ENCODE measurements at regions not wholly inside any gene's neighbourhood (a gene's known extent, or its start where the extent isn't known, plus 50 kb on each side); places are given as distances from the start of the nearest gene placed in this dataset.
"Not testable (repeated sequence)": the region's sequence is repeated elsewhere in the genome, so short reads cannot be mapped to it uniquely, and the experiment has no call there.

DNA sequence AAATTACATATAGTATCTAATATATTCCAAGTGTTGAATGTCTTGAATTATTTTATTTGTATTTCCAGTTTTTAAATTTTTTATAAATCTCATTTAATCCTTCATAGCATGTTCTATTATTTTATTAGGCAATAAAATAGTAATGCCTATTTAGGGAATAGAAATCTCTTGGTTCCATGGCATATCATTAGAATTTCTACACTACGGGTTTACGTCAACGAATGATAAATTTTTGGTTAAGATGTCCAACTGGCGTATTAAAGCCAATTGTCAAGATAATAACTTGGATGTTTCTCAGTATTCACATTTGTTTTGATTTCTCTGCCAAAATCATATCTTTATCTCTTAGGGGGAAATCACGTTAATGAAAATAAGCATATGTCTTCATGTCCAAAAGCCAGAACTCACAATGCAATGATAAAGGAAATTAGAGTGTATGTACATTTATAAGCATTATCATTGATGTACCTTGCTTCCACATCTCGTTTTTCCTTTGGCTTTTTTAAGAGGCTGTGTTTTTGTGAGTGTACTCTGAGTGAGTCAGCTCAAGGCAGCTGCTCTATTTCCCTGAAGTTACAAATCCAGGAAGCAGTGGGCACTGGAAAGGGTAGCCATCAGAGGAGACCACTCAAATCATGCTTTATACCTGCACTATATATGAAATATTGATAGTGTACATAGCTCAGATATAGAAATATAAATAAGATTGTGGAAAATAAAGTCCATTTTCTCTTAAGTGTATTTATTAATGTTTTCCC lies 115.8 kb upstream of the PDE1A start:
- no peaks in the 10 kb centered on the region for H3K4me1 ChIP-seq (ENCODE audit: low read depth)
- no peak overlapping the region for H3K4me3 ChIP-seq
- peak in 1 of 2 donors; percentile 88 for DNase-seq (ENCODE audit: low read depth in 1 of 2, low spot score in 1 of 2)
- H3K36me3 ChIP-seq: no peaks in the 10 kb centered on the region
- no peak overlapping the region for H3K27ac ChIP-seq
- TF ChIP-seq, protein P1, sequence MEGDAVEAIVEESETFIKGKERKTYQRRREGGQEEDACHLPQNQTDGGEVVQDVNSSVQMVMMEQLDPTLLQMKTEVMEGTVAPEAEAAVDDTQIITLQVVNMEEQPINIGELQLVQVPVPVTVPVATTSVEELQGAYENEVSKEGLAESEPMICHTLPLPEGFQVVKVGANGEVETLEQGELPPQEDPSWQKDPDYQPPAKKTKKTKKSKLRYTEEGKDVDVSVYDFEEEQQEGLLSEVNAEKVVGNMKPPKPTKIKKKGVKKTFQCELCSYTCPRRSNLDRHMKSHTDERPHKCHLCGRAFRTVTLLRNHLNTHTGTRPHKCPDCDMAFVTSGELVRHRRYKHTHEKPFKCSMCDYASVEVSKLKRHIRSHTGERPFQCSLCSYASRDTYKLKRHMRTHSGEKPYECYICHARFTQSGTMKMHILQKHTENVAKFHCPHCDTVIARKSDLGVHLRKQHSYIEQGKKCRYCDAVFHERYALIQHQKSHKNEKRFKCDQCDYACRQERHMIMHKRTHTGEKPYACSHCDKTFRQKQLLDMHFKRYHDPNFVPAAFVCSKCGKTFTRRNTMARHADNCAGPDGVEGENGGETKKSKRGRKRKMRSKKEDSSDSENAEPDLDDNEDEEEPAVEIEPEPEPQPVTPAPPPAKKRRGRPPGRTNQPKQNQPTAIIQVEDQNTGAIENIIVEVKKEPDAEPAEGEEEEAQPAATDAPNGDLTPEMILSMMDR (IDR thresholded peaks at IDR 0.05; ENCODE audit: low read depth, low read length): no peak
- no peaks in the 10 kb centered on the region for H3K9me3 ChIP-seq (ENCODE audit: low read depth)
- no peaks in the 10 kb centered on the region for H3K27me3 ChIP-seq

- H3K4me1 ChIP-seq (ENCODE audit: low read depth): peaks cover 10% of the 10 kb centered on the region
- no peak overlapping the region for H3K27ac ChIP-seq
- no peak overlapping the region for H3K4me3 ChIP-seq
- no peaks in the 10 kb centered on the region for H3K9me3 ChIP-seq (ENCODE audit: low read depth)
- no peaks in the 10 kb centered on the region for H3K27me3 ChIP-seq
- no peaks in the 10 kb centered on the region for H3K36me3 ChIP-seq
- no peak for DNase-seq (ENCODE audit: low read depth in 1 of 2, low spot score in 1 of 2)
- TF ChIP-seq, protein P1 (IDR thresholded peaks at IDR 0.05; ENCODE audit: low read depth, low read length): no peak
Observed at GRCh38 chr2:182543741-182544525, 117.1 kb upstream of the PDE1A start.

GRCh38 chr2:182545420-182546167 lies 118.8 kb upstream of the PDE1A start:
- H3K36me3 ChIP-seq: no peaks in the 10 kb centered on the region
- peaks cover 12% of the 10 kb centered on the region for H3K4me1 ChIP-seq (ENCODE audit: low read depth)
- no peak overlapping the region for H3K27ac ChIP-seq
- no peaks in the 10 kb centered on the region for H3K27me3 ChIP-seq
- TF ChIP-seq, protein P1 (IDR thresholded peaks at IDR 0.05; ENCODE audit: low read depth, low read length): no peak
- H3K4me3 ChIP-seq: no peak overlapping the region
- no peak for DNase-seq (ENCODE audit: low read depth in 1 of 2, low spot score in 1 of 2)
- H3K9me3 ChIP-seq (ENCODE audit: low read depth): no peaks in the 10 kb centered on the region

DNA sequence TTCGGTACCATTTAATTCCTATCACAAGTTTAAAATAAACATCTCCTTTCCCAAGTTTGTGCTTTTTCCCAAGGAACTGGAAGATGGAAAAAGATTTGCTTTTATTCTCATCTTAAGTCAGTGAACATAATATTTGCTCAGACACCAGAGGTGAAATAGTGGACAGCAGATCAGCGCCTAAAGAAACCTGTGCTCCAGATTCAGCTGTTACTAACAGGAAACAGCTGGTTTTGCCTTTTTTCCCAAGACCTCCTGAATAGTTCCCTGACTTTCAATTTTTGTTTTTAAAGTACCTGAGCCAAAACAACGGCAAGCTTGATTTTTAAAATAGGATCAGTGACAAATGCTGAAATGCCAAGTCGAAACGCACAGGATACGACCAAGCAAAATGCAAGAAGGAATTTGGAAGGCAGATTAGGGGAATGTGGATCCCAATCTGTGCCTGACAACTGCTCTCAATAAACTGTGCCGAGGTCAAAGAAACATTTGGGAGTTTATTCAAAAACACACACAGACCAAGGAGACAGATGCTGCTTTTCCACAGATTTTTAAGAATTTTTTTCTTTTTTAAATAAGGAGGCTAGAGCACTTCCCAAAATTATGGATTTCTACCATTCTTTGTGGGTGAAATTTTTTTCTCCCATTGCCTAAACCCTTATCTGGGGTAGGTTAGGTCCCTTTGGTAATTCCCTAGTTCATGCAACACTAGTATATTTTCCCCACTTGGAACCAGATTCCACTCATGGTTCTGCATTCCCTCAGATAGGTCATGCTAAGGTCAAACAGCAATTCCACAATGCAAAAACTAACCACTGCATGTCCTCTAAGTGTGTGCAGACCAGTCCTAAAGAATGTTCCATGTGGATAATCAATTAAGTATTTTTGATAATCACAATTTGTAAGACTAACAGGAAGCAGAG lies 121.5 kb upstream of the PDE1A start:
- no peak overlapping the region for H3K4me3 ChIP-seq
- no peaks in the 10 kb centered on the region for H3K36me3 ChIP-seq
- H3K27me3 ChIP-seq: no peaks in the 10 kb centered on the region
- TF ChIP-seq, protein P1 (IDR thresholded peaks at IDR 0.05; ENCODE audit: low read depth, low read length): no peak
- H3K9me3 ChIP-seq (ENCODE audit: low read depth): no peaks in the 10 kb centered on the region
- H3K27ac ChIP-seq: peak overlapping the region; percentile 41
- peaks cover 12% of the 10 kb centered on the region for H3K4me1 ChIP-seq (ENCODE audit: low read depth)
- DNase-seq (ENCODE audit: low read depth in 1 of 2, low spot score in 1 of 2): peak; percentile 64 to 82

- TF ChIP-seq, protein P1 (IDR thresholded peaks at IDR 0.05; ENCODE audit: low read depth, low read length): no peak
- no peak for DNase-seq (ENCODE audit: low read depth in 1 of 2, low spot score in 1 of 2)
- Histone ChIP-seq H3K4me1 (ENCODE audit: low read depth) (peaks cover 12% of the 10 kb centered on the region), H3K27me3 (no peaks in the 10 kb centered on the region), H3K36me3 (no peaks in the 10 kb centered on the region), H3K9me3 (ENCODE audit: low read depth) (no peaks in the 10 kb centered on the region), H3K27ac (no peak overlapping the region), H3K4me3 (no peak overlapping the region)
Observed at GRCh38 chr2:182550234-182550633, 123.4 kb upstream of the PDE1A start.

DNA sequence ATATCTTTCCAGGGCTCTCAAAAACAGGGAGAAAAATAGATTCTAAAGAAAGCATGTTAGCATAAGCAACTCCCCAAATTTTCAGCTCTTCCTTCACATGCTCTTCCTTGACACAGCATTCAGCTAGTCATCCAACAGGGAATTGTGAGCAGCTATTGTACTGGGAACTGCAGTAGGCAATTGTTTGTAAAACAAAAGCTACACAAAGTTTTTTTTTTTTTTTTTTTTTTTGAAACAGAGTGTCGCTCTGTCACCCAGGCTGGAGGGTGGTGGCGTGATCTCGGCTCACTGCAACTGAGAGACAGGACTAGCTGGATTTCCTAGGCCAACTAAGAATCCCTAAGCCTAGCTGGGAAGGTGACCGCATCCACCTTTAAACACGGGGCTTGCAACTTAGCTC lies 125.4 kb upstream of the PDE1A start:
- H3K9me3 ChIP-seq (ENCODE audit: low read depth); H3K27ac ChIP-seq; H3K4me3 ChIP-seq; DNase-seq (ENCODE audit: low read depth in 1 of 2, low spot score in 1 of 2); H3K36me3 ChIP-seq; H3K27me3 ChIP-seq: not testable (repeated sequence)
- peaks cover 12% of the 10 kb centered on the region for H3K4me1 ChIP-seq (ENCODE audit: low read depth)

GRCh38 chr2:182552785-182553184 lies 125.9 kb upstream of the PDE1A start:
- H3K27ac ChIP-seq; H3K27me3 ChIP-seq; H3K36me3 ChIP-seq; H3K9me3 ChIP-seq (ENCODE audit: low read depth); H3K4me3 ChIP-seq; DNase-seq (ENCODE audit: low read depth in 1 of 2, low spot score in 1 of 2): not testable (repeated sequence)
- H3K4me1 ChIP-seq (ENCODE audit: low read depth): peaks cover 12% of the 10 kb centered on the region

Measured in cardiac muscle cell (in vitro differentiated cells and primary cell).